ENCODE measurements at regions not wholly inside any gene's neighbourhood (a gene's known extent, or its start where the extent isn't known, plus 50 kb on each side); places are given as distances from the start of the nearest gene placed in this dataset.

DNA sequence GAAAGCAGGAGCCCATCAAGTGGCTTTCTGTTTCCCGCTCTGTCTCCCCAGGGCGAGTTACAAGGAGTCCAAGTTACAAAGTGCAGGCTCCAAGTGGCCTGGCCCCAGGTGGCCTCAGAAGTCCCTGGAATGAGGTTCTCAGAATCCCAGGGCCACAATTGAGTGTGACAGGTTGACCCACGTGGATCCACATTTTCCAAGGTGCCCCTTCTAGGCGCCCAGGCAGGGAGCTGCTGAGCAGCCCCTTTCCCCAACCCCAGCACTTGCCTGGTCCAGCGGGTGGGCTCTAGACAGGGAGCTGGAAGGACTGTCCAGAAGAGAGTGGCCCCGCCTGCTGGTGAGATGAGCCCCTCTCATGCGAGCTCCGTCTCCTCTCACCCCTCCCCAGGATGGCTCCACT, 253.4 kb downstream of the CYP26B1 start:
- no peaks in the 10 kb centered on the region for H3K79me2 ChIP-seq
- no peak overlapping the region for H2AFZ ChIP-seq
- H3K27ac ChIP-seq, result no peak overlapping the region
- H3K9me3 ChIP-seq (ENCODE audit: low read depth), result no peaks in the 10 kb centered on the region
- WGBS (ENCODE audit: low lambda C conversion rate, missing lambda C conversion rate), result 73% methylated on average over 8 of the region's 8 CpGs
- no peak overlapping the region for H3K4me3 ChIP-seq
- TF ChIP-seq EZH2 (IDR thresholded peaks at IDR 0.05; ENCODE audit: borderline replicate concordance) (no peak), EZH2phosphoT487 (IDR thresholded peaks at IDR 0.05; ENCODE audit: low read depth, severe bottlenecking, unreplicated experiment) (no peak)
- no peak overlapping the region for H3K4me2 ChIP-seq
- DNase-seq (ENCODE audit: low spot score), result no peak
- H3K4me1 ChIP-seq (ENCODE audit: insufficient read depth), result no peaks in the 10 kb centered on the region
- H3K27me3 ChIP-seq, result peaks cover 11% of the 10 kb centered on the region
- H3K9me2 ChIP-seq (replicated peaks; ENCODE audit: insufficient read depth), result no peaks in the 10 kb centered on the region
- H3K36me3 ChIP-seq (replicated peaks; ENCODE audit: insufficient read depth, low read depth), result no peaks in the 10 kb centered on the region
- no peaks in the 10 kb centered on the region for H4K20me1 ChIP-seq (ENCODE audit: insufficient read depth, poor library complexity, severe bottlenecking)

- no peak overlapping the region for H2AFZ ChIP-seq
- H3K36me3 ChIP-seq (replicated peaks; ENCODE audit: insufficient read depth, low read depth), result no peaks in the 10 kb centered on the region
- no peak overlapping the region for H3K4me2 ChIP-seq
- no peak overlapping the region for H3K4me3 ChIP-seq
- DNase-seq (ENCODE audit: low spot score), result no peak
- H3K27me3 ChIP-seq, result peaks cover 11% of the 10 kb centered on the region
- H4K20me1 ChIP-seq (ENCODE audit: insufficient read depth, poor library complexity, severe bottlenecking), result no peaks in the 10 kb centered on the region
- H3K27ac ChIP-seq, result no peak overlapping the region
- TF ChIP-seq CTCF (IDR thresholded peaks at IDR 0.05; ENCODE audit: poor library complexity) (no peak), EZH2phosphoT487 (IDR thresholded peaks at IDR 0.05; ENCODE audit: low read depth, severe bottlenecking, unreplicated experiment) (no peak), EZH2 (IDR thresholded peaks at IDR 0.05; ENCODE audit: borderline replicate concordance) (no peak)
- no peaks in the 10 kb centered on the region for H3K4me1 ChIP-seq (ENCODE audit: insufficient read depth)
- H3K9me2 ChIP-seq (replicated peaks; ENCODE audit: insufficient read depth), result no peaks in the 10 kb centered on the region
- WGBS (ENCODE audit: low lambda C conversion rate, missing lambda C conversion rate), result 62% methylated on average over 13 of the region's 13 CpGs
- no peaks in the 10 kb centered on the region for H3K79me2 ChIP-seq
- H3K9me3 ChIP-seq (ENCODE audit: low read depth), result no peaks in the 10 kb centered on the region
Measured at GRCh38 chr2:71893646-71894045, 254.0 kb downstream of the CYP26B1 start.

DNA sequence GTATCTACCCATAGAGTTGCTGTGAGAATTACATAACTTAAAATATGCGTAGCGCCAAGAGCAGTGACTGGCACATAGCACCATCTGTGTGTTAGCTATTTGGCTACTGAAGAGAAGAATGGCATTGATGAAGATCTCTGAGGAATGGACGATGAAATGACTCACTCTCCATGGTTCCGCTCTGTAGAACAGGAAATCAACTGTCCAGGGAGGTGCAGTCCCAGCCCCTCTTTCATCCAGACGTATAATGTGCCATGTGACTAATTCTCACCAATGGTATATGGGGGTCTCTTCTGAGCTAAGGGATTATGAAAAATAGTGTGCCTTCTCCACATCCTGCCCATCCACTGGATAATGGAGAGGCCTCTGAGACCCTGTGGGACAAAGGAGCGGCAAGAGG, 254.8 kb downstream of the CYP26B1 start:
- Histone ChIP-seq H3K4me1 (ENCODE audit: insufficient read depth) (no peaks in the 10 kb centered on the region), H3K36me3 (replicated peaks; ENCODE audit: insufficient read depth, low read depth) (no peaks in the 10 kb centered on the region), H3K27me3 (peaks cover 11% of the 10 kb centered on the region), H3K79me2 (no peaks in the 10 kb centered on the region), H3K9me3 (ENCODE audit: low read depth) (no peaks in the 10 kb centered on the region), H3K4me2 (no peak overlapping the region), H3K9me2 (replicated peaks; ENCODE audit: insufficient read depth) (no peaks in the 10 kb centered on the region), H4K20me1 (ENCODE audit: insufficient read depth, poor library complexity, severe bottlenecking) (no peaks in the 10 kb centered on the region), H3K27ac (no peak overlapping the region), H2AFZ (no peak overlapping the region), H3K4me3 (no peak overlapping the region)
- WGBS (ENCODE audit: low lambda C conversion rate, missing lambda C conversion rate), result 95% methylated on average over 6 of the region's 6 CpGs
- TF ChIP-seq EZH2 (IDR thresholded peaks at IDR 0.05; ENCODE audit: borderline replicate concordance), result no peak
- no peak for TF ChIP-seq CTCF (IDR thresholded peaks at IDR 0.05; ENCODE audit: poor library complexity)
- TF ChIP-seq EZH2phosphoT487 (IDR thresholded peaks at IDR 0.05; ENCODE audit: low read depth, severe bottlenecking, unreplicated experiment), result no peak
- no peak for DNase-seq (ENCODE audit: low spot score)

DNA sequence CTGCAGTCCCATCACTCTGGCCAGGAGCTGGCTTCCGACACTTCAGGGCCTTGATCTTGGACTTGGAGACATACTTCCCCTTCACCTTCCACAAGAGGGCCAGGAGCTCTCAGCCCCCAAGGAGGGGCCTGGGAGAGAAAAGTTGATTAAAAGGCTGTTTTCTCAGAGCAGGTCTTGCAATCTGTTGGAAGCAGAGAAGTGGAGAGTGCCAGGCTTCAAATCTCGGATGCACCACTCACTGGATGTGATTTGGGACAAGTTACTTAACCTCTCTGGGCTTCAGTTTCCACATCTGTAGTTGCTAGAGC, 255.3 kb downstream of the CYP26B1 start:
- 95% methylated on average over 2 of the region's 2 CpGs for WGBS (ENCODE audit: low lambda C conversion rate, missing lambda C conversion rate)
- no peak for DNase-seq (ENCODE audit: low spot score)
- Histone ChIP-seq H3K4me2 (no peak overlapping the region), H3K36me3 (replicated peaks; ENCODE audit: insufficient read depth, low read depth) (no peaks in the 10 kb centered on the region), H3K27me3 (peaks cover 11% of the 10 kb centered on the region), H3K4me3 (no peak overlapping the region), H3K9me3 (ENCODE audit: low read depth) (no peaks in the 10 kb centered on the region), H3K4me1 (ENCODE audit: insufficient read depth) (no peaks in the 10 kb centered on the region), H2AFZ (no peak overlapping the region), H3K9me2 (replicated peaks; ENCODE audit: insufficient read depth) (no peaks in the 10 kb centered on the region), H3K79me2 (no peaks in the 10 kb centered on the region), H4K20me1 (ENCODE audit: insufficient read depth, poor library complexity, severe bottlenecking) (no peaks in the 10 kb centered on the region), H3K27ac (no peak overlapping the region)
- TF ChIP-seq EZH2 (IDR thresholded peaks at IDR 0.05; ENCODE audit: borderline replicate concordance) (no peak), EZH2phosphoT487 (IDR thresholded peaks at IDR 0.05; ENCODE audit: low read depth, severe bottlenecking, unreplicated experiment) (no peak), CTCF (IDR thresholded peaks at IDR 0.05; ENCODE audit: poor library complexity) (no peak)

All from hepatocyte (in vitro differentiated cells).